NCI-H1694 treated with DMSO at 0.1 percent for 48 hours (cell line): ENCODE measurements at regions not wholly inside any gene's neighbourhood (a gene's known extent, or its start where the extent isn't known, plus 50 kb on each side); places are given as distances from the start of the nearest gene placed in this dataset.
"Not testable (repeated sequence)": the region's sequence is repeated elsewhere in the genome, so short reads cannot be mapped to it uniquely, and the experiment has no call there.

Experiments
- DNase-seq: peaks from one replicate; lab custom pipeline; 2025; lab: John Stamatoyannopoulos, UW

DNA sequence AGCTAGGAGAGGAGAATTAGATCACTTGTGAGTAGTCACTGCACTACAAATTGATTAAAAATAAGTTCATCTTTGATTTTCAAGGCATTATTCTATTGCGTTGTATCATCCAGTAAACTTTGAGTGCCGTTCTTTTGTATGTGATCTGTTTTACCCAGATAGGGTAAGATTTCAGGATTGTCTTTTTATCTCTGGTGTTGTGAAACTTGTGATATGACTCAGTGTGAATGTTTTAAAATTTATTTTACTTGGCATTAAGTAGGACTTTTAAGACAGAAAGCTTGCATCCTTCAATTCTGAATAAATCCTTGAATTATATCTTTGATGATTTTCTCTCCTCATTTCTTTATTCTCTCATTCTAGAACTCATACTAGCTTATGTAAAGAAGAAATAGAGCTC, 93.3 kb upstream of the ADAMTS5 start:
- no peak for DNase-seq

DNA sequence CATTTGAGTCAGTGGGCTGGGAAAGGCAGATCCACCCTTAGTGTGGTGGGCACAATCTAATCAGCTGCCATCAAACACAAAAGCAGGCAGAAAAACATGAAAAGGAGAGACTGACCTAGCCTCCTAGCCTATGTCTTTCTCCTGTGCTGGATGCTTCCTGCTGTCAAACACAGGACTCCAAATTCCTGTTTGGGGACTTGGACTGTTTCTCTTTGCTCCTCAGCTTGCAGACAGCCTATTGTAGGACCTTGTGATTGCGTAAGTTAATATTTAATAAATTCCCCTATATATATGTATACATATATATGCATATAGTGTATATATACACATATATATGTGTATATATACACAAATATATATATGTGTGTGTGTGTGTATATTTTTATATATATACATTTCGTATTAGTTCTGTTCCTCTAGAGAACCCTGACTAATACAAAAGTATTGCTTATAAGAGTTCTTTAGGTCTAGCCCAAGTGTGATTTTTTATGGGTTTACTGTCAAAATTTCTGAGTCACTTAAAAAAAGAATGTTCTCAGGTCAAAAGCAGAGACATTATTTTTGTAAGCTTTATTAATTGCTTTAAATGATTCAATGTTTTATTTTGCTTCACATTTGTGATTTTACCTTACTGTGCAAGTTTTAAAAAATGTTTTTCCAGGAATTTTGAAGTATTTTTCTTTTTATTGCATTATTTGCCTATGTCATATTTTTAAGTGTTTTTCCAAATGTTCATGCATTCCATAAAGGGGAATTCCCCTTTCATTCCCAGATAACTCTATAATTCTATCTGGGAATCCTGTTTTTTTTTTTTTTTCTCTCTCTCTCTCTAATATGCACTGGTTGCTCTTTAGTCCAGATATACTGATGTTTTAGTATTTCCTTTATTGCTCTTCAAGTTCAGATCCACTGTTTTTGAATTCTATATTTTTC, 92.1 kb upstream of the ADAMTS5 start:
- DNase-seq = no peak

DNA sequence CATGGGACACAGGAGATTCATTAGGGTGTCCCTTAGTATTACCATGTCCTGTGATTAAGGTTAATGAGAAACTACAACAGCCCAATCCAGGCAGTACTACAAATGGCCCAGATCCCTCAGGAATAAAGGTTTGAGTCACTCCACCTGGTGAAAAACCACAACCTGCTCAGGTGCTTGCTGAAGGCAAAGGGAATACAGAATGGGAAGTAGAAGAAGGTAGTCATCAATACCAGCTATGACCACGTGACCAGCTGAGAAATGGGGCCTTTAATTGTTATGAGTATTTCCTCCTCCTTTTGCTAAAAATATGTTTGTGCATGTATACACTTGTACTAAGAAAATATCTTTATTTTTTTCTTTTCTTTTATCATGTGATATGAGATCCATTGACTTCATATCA, 91.1 kb upstream of the ADAMTS5 start:
- no peak for DNase-seq

DNA sequence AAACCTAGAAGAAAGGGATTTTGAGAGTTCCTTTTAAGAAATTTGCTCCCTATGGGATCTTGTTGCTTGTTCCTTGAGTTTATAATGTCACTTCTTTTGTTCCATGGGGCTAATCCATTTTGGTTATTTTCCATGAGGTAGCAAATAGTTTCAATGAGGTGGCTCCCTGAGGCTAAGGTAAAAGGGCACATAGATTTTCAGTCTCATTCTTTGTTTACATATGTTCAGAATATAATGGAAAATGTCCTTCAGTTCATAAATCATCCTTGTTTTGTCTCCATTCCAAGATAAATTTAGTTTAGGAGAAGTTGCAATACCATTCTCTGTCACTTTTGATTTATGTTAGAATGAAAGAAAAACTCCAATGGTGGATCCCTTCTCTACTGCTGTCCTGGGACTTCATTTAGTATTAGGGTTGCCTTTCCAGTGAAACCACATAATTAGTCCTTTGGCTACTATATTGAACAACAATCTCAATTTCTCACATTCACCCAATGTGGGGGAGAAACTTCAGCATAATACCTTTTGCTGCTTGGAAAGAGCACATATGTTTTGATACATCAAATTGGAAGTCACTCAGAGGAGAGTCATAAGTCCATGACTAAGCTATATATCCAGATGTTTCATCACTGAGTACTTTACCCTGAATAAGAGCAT, 80.9 kb upstream of the ADAMTS5 start:
- DNase-seq = no peak

DNA sequence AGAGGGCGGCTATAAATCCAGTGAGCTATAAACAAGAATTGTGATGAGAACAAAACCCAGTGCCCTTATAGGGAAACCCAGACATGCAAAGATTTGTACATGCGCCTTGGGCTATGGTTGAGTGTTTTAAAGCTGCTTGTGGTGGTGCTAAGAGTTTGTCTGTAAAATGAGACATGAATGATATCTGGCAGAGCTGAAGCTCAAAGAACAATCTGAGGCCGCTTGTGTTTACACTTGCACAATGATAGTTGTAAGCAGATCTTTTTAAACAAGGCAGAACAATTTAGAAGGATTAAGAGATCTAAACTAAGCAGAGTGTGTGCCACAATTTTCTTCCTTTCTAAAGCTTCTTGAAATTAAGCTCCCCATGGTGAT, 80.4 kb upstream of the ADAMTS5 start:
- DNase-seq = no peak

DNA sequence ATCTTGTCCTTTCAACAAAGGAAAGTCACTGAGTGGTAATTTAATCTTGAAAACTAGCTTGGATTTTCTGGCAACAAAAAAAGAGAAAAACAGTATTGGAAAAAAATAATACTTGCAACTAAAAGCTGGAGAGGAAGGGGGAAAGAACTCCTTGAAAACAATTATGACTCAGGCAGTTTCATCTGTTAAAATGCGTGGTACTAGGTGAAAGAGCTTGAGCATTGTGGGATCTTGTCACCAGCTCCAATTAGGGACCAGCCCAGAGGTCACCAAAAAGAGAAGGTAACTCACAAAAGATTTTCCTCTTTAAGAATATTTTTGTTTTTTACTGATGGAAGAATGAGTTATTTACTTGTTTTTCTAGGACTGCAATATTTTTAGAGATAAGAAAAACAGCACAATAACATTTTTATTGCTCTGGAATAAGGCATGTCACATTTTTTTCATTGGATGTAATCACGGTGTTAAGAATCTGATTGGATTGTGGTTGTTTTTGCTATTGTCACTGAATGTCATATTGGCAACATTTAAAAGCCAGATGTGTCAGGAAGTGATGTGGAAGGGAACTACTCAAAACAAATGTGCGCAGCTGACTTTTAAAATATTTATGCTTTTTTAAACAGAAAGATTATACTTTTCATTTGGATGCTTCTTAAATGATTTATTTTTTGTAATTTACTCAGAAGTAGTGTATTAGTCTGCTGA, 78.5 kb upstream of the ADAMTS5 start:
- DNase-seq = no peak

DNA sequence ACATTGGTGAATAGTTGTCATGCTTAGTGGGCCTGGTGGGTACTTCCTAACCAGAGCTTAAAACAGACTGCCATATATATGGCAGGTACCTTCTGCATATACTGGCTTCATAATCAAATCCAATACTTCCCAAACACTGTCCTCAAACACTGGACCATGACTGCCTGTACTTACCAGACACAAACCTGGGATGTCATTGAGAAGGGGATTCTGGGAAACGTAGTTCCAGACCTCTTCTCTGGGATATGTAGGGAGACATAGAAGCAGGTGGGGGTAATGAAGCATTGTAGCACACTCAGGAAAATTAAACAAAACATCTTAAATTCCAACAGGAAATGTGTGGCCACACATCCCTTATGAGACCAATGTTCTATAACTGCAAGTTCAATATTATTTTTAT, 76.5 kb upstream of the ADAMTS5 start:
- DNase-seq = no peak

DNA sequence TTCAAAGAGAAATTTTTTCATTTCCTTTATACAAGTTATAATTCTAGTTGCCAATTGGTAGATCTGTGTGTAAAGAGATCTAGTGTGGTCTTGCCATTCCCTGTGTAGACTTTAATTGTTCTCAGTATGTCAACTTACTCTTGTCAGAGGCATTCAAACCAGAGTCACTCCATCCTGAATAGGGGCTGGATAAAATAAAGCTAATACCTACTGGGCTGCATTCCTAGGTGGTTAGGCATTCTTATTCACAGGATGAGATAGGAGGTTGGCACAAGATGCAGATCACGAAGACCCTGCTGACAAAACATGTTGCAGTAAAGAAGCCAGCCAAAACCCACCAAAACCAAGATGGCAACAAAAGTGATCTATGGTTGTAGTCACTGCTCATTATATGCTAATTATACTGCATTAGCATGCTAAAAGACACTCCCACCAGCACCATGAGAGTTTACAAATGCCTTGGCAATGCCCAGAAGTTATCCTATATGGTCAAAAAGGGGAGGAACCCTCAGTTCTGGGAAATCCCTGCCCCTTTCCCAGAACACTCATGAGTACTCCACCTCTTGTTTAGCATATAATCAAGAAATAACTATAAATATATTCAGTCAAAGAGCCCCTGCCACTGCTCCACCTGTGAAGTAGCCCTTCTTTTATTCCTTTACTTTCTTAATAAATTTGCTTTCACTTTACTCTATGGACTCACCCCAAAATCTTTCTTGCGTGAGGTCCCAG, 74.0 kb upstream of the ADAMTS5 start:
- DNase-seq = no peak

DNA sequence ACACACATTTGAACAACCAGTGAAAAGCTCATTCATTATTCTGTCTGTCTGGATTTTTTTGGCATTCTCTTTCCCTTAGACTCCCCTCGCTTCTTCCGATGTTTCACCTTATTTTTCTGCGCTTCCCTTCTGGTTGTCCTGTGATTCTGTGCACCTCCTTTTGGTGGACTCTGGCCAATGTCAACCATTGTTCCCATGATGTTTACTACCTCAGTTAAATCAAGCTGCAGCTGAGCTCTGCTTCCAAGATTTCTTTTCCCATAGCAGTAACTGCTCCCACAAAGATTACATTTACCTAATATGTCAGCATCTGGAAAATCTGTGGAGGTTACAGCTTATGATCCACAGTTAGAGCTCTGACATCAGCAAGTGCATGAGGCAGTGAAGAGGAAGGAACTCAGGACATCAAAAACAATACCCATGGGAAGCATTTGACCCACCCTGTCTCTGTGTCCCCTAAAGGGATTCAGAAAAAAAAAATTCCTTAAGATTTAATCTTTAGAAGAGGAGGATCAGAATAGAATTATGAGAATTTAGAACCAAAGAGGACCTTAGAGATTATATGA, 69.9 kb upstream of the ADAMTS5 start:
- peak; percentile 80 for DNase-seq

DNA sequence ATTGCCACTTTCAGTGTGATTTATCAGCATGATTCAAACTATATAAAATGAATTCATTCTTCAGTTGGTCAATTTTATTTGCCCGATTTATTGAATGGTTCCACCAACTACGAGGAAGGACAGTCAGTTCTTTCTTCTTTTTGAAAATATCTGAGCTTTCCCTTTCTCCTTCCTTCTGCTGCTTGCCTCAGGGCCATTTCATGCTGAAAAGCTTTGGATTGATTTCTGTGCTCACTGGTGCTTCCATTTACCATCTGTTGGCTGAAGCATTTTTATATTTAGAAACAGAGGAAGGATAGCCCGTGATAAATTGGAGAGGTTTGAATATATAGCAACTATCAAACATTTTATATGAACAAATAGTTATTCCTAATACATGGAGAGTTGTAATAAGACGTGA, 68.9 kb upstream of the ADAMTS5 start:
- peak; percentile 96 for DNase-seq

DNA sequence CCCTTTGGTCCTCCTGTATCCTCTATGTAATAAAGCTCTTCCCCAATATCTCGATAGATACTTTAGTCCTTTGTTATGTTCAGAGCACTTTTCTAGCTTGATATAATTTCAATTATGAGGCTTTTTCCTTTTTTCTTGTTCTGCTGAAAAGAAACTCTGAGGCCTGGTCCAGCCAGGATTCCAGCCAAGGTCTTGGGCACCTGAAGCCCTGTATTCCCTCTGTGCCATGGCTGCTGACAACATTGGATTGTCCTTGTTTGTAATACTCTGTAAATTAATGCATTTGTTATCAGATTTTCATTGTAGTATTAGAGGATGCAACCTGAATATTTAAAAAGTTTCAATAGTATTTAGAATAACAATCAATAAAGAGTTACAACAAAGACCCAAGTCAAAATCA, 67.9 kb upstream of the ADAMTS5 start:
- DNase-seq = no peak

DNA sequence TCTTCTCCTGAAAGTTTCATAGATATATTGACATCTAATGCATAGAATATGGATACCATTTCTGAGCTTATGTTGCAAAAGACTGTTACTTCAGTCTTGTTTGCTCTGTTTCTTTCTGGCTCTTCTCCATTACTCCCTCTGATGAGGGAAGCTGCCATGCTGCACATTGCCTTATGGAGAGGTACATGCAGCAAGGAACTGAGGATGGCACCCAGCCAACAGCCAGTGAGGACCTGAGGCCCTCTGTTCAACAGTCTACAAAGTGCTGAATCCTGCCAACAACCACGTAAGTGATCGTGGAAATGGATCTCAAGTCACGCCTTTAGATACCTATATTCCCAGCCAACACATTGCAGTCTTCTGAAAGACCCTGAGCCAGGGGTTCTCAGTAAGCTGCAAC, 66.6 kb upstream of the ADAMTS5 start:
- peak; percentile 25 for DNase-seq

DNA sequence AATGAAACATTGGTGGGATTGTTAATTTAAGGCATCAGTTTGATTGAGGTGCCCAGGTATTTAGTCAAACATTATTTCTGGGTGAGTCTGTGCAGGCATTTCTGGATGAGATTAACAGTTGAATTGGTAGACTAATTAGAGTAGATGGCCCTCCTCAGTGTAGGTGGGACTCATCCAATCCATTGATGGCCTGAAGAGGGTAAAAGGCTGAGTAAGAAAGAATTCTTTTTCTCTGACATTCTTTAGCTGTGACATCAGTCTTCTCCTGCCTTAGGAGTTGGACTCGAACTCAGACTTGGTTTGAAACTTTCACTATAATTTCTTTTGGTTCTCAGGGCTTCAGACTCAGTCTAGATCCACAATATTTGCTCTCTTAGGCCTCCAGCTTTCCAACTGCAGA, 59.6 kb upstream of the ADAMTS5 start:
- no peak for DNase-seq

DNA sequence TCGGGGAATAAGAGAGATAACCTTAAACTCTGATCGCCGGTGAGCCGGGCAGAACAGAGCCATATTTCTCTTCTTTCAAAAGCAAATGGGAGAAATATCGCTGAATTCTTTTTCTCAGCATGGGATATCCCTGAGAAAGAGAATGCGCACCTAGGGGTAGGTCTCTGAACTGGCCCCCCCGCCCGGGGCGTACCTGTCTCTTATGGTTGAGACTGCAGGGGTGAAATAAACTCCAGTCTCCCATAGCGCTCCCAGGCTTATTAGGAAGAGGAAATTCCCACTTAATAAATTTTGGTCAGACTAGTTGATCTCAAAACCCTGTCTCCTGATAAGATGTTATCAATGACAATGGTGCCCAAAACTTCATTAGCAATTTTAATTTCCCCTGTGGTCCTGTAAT, 58.8 kb upstream of the ADAMTS5 start:
- not testable (repeated sequence) for DNase-seq

DNA sequence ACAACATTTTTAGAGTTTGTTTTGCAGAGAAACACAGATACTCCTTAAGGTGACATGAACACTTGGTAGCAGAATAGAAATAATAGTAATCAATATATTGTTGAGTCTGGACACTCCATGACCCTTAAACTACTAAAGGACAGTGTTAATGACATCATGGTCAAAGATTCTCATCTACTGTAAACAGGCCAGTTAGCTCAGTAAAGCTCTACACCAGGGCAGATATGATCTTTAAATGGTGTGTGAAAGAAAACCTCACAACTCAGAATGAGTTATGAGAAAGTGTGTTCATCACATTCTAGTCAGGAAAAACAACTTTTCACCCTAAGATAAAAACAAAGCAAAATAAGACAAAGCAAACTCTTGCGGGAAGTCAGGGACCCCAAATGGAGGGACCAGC, 58.1 kb upstream of the ADAMTS5 start:
- no peak for DNase-seq

DNA sequence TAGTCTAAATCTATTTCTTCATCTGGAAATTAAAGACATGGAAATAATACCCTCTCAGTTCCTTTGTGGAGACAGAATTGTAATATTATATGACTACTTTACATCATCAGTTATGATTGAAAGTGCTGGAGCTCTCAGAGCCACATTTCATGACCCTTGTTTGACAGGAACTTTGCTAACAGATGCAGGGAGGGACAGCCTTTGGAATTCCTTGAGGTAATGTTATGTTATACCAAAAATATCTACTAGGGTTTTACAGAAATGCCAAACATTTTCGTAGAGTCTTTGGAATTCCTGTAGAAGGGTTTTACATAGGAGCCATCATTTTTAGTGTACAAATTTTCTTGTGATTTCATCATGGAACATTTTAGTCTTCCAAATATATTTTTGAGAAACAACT, 57.4 kb upstream of the ADAMTS5 start:
- no peak for DNase-seq

DNA sequence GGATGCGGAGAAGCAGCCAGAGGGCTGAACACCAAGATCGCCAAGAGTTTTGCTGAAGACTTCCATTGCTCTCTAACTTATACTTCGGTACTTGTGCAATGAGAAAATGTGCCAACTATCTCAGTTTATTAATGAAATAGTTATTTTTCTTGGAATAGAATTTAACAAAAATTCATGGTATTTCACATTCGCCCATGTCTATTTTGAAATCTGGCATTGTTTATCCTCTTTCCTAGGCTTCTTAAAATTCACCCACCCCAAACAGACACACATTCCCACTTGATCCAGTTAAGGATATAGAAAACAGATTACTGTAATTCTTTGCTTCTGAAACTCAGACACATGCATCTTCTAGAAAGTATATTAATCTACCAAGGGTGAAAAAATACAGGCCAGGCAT, 56.3 kb upstream of the ADAMTS5 start:
- DNase-seq = no peak

DNA sequence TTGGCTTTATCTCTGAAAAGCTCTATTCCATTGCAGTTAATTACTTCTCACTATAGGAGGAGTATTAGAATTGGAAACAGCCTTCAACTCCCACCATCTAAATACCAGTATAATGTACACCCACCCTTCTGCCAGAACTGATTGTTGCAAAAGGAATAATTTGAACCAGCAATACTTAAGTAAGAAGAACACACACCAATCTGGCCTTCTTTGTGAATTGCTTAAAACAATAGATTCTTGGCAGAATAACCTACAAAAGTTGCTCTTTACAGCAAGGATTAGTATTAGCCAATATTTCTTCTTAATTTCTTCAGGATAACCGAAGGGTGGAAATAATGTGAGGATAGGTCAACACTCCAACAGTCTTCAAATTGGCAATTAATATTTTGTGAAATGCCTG, 54.9 kb upstream of the ADAMTS5 start:
- no peak for DNase-seq

DNA sequence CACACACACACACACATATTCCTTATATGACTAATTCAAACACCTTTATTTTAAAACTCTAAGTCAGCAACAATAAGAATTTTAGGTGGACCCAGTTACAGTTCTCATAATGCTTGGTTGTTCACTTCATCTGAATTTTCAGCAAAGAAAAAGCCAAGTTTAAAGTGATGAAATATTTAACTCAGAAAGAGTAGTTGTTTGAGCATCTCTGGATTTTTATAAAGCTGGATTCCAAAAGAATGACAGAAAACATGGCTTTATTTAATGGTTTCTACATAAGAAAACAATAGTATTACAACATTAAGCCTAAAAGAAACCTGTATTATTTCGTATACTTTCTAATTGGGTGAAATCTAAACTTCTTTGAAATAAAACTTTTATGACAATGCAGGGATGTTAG, 54.2 kb upstream of the ADAMTS5 start:
- no peak for DNase-seq

DNA sequence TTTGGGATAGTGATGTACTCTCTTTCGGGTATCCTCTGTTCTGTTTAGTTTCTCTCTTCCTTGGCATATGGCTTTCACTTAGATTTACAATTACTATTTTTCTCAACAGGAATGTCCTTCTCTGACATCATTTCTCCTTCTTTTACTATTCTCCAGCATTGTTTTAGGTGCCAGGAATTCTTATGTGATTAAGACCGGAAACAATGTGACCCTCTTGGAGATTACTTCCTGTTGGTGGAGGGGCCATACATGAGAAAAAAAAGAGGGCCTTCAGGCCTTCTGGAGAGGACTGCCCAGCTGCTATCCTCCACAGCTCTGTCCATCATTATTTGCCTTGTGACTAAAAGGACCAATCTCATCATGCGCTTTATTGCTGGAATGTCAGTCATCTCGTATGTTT, 50.4 kb upstream of the ADAMTS5 start:
- no peak for DNase-seq
